KMS-11 (cell line): ENCODE measurements at regions not wholly inside any gene's neighbourhood (a gene's known extent, or its start where the extent isn't known, plus 50 kb on each side); places are given as distances from the start of the nearest gene placed in this dataset.

ENCODE experiments used
- H2AFZ ChIP-seq: fragments of 200-600 bp; sonication (generic); 2 replicates; pipeline ENCODE4 v1.6.1; 2016; ENCODE audit warnings: antibody characterized with exemption, mixed run types, low read depth
- H3K27ac ChIP-seq: fragments of 200-600 bp; sonication (generic); 2 replicates; pipeline ENCODE4 v1.6.1; 2016; ENCODE audit warnings: mild to moderate bottlenecking, mixed run types
- H3K27me3 ChIP-seq: fragments of 200-600 bp; sonication (generic); 2 replicates; pipeline ENCODE4 v1.6.1; 2017; ENCODE audit warnings: mild to moderate bottlenecking, low read depth, mixed run types, moderate library complexity; ENCODE audit not compliant: insufficient read depth
- H3K36me3 ChIP-seq: fragments of 200-600 bp; sonication (generic); 2 replicates; pipeline ENCODE4 v1.6.1; 2017; ENCODE audit warnings: mild to moderate bottlenecking, mixed run types; ENCODE audit not compliant: insufficient read depth
- H3K4me1 ChIP-seq: fragments of 200-600 bp; sonication (generic); 2 replicates; pipeline ENCODE4 v1.6.1; 2016; ENCODE audit warnings: mild to moderate bottlenecking, low read depth, mixed run types; ENCODE audit not compliant: poor library complexity, severe bottlenecking
- H3K4me2 ChIP-seq: fragments of 200-600 bp; sonication (generic); 2 replicates; pipeline ENCODE4 v1.7.0; 2016; ENCODE audit warnings: mild to moderate bottlenecking, mixed run types
- H3K4me3 ChIP-seq: fragments of 200-600 bp; sonication (generic); IDR thresholded peaks from 2 replicates; pipeline ENCODE4 v1.6.1; 2017; ENCODE audit warnings: low read depth, low read length, mixed read lengths; ENCODE audit not compliant: insufficient read depth
- H3K79me2 ChIP-seq: fragments of 200-600 bp; sonication (generic); 2 replicates; pipeline ENCODE4 v1.6.1; 2016; ENCODE audit warnings: low read depth, mixed run types; ENCODE audit not compliant: insufficient read depth
- H3K9ac ChIP-seq: fragments of 200-600 bp; sonication (generic); 2 replicates; pipeline ENCODE4 v1.6.1; 2016; ENCODE audit warnings: mild to moderate bottlenecking, mixed run types
- H4K20me1 ChIP-seq: fragments of 200-600 bp; sonication (generic); 2 replicates; pipeline ENCODE4 v1.6.1; 2016; ENCODE audit warnings: mild to moderate bottlenecking, mixed run types; ENCODE audit not compliant: insufficient read depth
- TF ChIP-seq, protein P1 (sequence below): fragments of 200-600 bp; sonication (generic); conservative IDR thresholded peaks from 2 replicates; pipeline ENCODE4 v1.6.1; 2017; ENCODE audit warnings: low read depth, mild to moderate bottlenecking, antibody characterized with exemption, low read length, moderate library complexity, mixed read lengths

DNA sequence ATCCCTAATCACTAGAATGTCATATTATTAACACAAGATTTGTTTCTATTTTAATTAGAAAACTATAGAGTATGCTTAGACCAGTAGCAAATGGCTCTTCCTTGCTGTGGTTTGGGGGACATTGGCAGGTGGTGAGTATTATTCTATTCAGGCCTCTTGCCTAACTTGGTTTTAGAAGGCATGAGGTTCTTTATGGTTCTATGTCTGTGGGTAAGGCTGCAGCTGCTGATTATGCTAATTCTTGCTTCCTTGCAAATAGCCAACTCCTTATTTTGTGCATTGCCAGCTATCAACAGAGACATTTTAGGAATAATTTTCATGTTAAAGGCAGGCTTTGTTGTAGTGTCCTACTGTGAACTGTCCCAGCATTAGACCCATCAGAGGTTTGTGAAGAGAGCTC, 1344.9 kb downstream of the UQCRFS1 start:
- no peaks in the 10 kb centered on the region for H3K36me3 ChIP-seq
- no peak overlapping the region for H3K4me3 ChIP-seq
- H3K9ac ChIP-seq, result no peak overlapping the region
- no peak overlapping the region for H3K27ac ChIP-seq
- H3K27me3 ChIP-seq, result no peaks in the 10 kb centered on the region
- no peak overlapping the region for H3K4me2 ChIP-seq
- H2AFZ ChIP-seq, result no peak overlapping the region
- H4K20me1 ChIP-seq, result no peaks in the 10 kb centered on the region
- no peaks in the 10 kb centered on the region for H3K4me1 ChIP-seq
- no peaks in the 10 kb centered on the region for H3K79me2 ChIP-seq
- TF ChIP-seq, protein P1, sequence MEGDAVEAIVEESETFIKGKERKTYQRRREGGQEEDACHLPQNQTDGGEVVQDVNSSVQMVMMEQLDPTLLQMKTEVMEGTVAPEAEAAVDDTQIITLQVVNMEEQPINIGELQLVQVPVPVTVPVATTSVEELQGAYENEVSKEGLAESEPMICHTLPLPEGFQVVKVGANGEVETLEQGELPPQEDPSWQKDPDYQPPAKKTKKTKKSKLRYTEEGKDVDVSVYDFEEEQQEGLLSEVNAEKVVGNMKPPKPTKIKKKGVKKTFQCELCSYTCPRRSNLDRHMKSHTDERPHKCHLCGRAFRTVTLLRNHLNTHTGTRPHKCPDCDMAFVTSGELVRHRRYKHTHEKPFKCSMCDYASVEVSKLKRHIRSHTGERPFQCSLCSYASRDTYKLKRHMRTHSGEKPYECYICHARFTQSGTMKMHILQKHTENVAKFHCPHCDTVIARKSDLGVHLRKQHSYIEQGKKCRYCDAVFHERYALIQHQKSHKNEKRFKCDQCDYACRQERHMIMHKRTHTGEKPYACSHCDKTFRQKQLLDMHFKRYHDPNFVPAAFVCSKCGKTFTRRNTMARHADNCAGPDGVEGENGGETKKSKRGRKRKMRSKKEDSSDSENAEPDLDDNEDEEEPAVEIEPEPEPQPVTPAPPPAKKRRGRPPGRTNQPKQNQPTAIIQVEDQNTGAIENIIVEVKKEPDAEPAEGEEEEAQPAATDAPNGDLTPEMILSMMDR, result no peak

DNA sequence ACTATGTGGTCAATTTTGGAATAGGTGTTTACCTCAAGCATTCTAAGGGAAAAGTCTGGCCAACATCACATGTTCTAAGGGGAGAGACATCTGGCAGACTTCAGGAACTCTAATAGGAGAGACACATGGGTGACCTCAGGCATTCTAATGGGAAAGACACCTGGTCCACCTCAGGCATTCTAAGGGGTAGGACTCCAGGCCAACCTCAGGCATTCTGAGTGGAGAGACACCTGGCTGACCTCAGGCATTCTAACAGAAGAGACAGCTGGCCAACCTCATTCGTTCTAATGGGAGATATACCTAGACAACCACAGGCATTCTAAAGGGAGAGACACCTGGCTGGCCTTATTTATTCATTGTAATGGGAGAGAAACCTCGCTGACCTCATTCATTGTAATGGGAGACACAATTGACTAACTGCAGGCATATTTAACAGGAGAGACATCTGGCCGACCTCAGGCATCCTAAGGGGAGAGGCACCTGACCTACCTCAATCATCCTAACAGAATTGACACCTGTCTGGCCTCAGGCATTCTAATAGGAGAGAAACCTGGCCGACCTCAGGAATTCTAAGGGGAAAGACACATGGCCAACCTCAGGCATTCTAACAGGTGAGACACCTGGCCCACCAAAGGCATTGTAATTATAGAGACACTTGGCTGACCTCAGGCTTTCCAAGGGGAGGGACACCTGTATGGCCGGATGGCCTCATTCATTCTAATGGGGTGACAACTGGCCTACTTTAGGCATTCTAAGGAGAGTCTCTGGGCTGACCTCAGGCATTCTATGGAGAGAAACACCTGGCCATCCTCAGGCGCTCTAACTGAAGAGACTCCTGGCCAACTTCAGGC, 1346.8 kb downstream of the UQCRFS1 start:
- Histone ChIP-seq H3K79me2 (no peaks in the 10 kb centered on the region), H3K4me3 (no peak overlapping the region), H3K27ac (no peak overlapping the region), H3K36me3 (no peaks in the 10 kb centered on the region), H3K4me1 (no peaks in the 10 kb centered on the region), H4K20me1 (no peaks in the 10 kb centered on the region), H3K27me3 (no peaks in the 10 kb centered on the region), H2AFZ (no peak overlapping the region), H3K4me2 (no peak overlapping the region), H3K9ac (no peak overlapping the region)
- TF ChIP-seq, protein P1, result no peak

DNA sequence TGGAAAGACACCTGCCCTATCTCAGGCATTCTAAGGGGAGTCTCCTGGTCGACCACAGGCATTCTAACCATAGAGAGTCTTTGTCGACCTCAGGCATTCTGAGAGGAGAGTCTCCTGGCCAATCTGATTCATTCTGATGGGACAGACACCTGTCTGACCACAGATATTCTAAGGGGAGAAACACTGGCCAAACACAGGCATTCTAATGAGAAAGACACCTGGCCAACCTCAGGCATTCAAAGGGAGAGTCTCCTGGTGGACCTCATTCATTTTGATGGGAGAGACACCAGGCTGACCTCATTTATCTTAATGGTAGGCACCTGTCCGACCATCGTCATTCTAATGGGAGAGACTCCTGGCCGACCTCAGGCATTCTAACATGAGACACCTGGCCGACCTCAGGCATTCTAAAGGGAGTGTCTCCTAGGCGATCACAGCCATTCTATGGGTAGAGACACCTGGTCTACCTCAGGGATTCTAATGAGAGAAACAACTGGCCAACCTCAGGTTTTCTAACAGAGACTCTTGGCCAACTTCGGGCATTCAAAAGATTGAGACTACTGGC, 1351.5 kb downstream of the UQCRFS1 start:
- Histone ChIP-seq H4K20me1 (no peaks in the 10 kb centered on the region), H3K36me3 (no peaks in the 10 kb centered on the region), H3K4me3 (no peak overlapping the region), H3K79me2 (no peaks in the 10 kb centered on the region), H3K27ac (no peak overlapping the region), H3K27me3 (no peaks in the 10 kb centered on the region), H3K9ac (no peak overlapping the region), H3K4me2 (no peak overlapping the region), H2AFZ (no peak overlapping the region), H3K4me1 (no peaks in the 10 kb centered on the region)
- TF ChIP-seq, protein P1, result no peak

DNA sequence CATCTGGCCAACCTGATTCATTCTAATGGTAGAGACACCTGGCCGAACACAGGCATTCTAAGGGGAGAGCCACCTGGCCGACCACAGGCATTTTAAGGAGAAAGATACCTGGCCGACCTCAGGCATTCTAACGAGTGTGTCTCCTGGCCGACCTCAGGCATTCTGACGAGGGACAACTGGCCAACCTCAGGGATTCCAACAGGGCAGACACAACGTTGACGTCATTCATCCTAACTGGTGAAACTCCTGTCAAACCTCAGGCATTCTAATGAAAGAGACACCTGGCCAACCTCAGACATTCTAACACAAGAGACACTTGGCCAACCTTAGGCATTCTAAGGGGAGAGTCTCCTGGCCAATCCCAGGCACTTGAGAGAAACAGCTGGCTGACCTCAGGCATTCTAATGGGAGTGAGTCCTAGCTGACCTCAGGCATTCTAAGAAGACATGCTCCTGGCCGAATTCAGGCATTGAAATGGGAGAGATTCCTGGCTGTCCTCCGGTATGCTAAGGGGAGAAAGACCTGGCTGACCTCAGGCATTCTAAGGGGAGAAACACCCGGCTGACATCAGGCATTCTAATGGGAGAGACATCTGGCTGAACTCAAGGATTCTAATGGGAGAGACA, 1352.5 kb downstream of the UQCRFS1 start:
- Histone ChIP-seq H3K79me2 (no peaks in the 10 kb centered on the region), H3K27me3 (no peaks in the 10 kb centered on the region), H3K9ac (no peak overlapping the region), H3K4me1 (no peaks in the 10 kb centered on the region), H4K20me1 (no peaks in the 10 kb centered on the region), H3K36me3 (no peaks in the 10 kb centered on the region), H3K4me2 (no peak overlapping the region), H3K4me3 (no peak overlapping the region), H2AFZ (no peak overlapping the region), H3K27ac (no peak overlapping the region)
- TF ChIP-seq, protein P1, result no peak
